Islet precursor cell (in vitro differentiated cells): ENCODE measurements at regions not wholly inside any gene's neighbourhood (a gene's known extent, or its start where the extent isn't known, plus 50 kb on each side); places are given as distances from the start of the nearest gene placed in this dataset.

Experiments
- DNase-seq: peaks from one replicate; pipeline ENCODE4 v3.0.0-alpha.2; 2018

DNA sequence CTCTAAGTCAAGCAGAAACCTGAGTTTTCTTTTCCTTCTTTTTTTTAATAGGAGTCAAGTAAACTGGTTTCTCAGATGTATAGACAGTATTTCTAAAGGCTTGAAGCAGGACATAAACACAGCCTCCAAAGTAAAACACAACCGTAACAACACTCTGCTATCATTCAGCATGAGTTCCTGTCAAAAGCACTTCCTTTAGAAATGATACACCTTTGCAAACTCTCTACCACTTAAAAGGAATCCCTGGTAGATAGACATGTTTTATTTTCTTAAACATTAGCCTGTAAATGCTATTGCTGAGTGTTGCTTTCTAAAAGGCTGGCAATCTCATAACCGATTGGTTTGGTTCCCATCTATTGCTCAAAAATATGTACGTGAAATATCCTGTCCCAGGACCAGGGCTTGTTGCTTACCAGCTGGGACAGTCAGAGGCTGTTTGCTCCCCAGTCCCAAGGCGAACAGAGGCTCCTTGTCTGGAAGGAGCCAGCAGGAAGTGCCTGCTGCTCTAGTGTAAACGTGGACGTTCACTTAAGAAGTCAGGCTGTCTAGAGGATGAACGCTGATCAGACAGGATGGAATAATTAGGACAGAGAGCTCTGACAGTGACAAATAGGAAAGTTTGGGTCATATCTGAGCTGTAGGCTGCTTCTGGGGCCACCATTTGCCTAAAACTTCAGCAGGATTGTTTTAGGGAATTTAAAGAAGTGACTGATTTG, 173.9 kb upstream of the KLF3 start:
- peak; percentile 92 for DNase-seq

GRCh38 chr4:38490753-38491446, 173.1 kb upstream of the KLF3 start:
- no peak for DNase-seq

DNA sequence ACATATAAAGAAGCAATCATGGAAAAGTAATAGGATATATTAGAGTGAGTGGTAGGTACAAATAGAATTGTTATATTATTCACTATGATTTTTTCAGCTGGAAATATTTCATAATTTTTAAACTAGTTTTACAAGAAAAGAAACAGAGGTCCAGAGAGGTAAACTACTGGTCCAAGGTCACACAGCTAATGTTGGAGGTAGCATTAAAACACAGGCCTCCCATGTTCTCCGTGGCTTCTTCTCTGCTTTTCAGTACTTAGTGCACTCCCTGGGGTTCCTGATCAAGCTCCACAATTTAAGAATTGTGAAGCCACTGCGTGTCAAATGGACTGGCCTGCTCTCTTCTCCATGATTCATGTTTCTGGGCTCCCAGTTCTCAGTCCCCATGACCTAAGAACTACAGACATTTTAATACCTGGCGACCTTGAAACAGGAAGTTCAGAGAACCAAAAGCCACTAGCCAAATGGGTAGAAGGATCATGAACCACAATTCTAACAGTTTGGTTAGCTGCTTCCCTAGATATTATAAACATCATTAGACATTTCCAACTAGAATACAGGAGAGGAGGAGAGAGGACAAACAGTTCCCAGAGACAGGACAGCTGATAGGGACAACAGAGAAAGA, 172.0 kb upstream of the KLF3 start:
- no peak for DNase-seq

- DNase-seq, result no peak
Measured at GRCh38 chr4:38493066-38493465, 170.9 kb upstream of the KLF3 start.

DNA sequence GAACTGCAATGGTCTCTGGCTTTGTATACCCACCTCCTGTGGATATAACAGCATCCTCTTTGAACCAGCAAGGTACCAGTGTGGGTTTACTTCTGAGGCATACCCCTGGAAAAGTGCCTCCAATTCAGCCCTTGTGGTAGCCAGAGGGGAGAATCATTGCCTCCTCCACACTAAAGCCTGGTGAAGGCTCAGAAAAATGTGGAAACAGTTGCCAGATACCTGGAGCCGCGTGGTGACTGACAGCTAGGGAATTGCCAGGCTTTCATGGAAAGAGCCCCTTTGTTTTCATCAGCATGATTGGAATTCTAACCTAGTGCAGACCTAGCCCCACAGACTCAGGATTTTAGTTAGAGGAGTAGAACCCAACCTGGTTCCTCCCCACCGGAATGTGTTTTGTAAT, 168.6 kb upstream of the KLF3 start:
- peak; percentile 92 for DNase-seq

DNA sequence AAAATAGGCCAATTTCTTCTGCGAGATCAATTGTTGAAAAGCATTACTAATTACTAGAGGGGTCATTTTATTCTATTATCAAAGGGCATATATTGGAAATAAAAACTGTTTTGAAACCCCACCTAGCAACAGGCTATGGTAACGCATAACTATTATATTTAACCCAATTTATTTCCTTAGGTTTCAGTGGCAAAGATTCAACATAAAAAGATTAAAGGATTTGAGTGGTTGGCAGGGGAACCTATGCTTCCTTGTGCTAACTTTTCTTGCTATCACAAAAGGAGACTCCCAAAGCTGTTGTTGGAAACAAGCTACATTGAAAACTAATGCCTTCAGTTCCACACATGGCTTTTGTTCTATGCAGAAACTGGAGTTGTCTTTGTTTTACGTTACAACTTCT, 166.9 kb upstream of the KLF3 start:
- DNase-seq, result no peak

- no peak for DNase-seq
Measured at GRCh38 chr4:38499101-38499500, 164.9 kb upstream of the KLF3 start.

DNA sequence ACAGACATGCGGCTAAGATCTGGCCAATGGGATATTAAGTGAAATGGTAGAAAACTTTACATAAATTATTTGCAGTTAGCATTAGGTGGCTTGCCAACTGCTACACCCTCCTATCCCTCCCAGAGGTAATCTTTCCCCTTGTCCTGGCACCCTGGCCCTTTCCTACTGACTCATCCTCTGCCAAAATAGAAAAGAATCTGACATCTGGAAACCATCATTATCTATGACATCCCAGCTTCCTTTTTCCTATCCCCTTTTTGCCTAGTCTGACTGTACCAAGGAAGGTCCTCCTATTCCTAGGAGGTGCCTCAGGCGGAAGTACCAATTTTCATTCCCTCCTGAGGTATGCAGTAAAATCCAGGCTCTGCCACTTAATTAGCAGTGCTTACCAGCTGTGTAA, 163.6 kb upstream of the KLF3 start:
- peak; percentile 58 for DNase-seq

- no peak for DNase-seq
Measured at GRCh38 chr4:38501698-38502097, 162.3 kb upstream of the KLF3 start.

DNA sequence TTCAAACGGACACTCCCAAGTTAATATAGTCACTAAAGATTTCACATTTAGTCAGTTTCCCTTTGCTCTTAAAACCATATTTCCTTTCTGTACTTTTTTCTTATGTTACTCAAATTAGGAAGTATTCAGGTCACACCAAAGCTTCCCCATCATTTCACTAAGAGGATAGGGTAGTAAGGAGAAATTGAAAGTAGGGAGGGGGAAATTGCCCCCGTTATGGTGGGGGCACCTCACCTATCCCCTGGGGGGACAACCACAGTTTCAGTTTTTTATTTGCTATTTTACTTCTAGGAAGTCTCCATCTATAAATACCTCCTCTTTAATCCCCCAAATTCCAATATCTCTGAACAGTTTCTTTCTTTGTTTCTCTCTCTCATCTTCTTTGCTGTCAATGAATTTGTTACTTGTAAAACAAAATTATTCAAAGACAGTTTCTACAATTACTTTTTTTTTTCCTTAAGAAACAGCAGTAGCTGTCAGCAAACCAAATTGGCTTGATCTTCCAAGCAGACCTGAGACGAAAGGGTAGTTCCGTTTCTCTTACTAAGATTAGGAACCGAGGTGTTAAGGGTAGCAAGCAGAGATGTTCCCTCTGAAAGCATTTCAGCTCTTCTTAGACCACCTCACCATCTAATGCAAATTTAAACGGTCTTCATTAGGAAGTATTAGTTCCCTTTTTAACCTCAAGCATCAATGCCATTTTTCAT, 160.2 kb upstream of the KLF3 start:
- no peak for DNase-seq

DNA sequence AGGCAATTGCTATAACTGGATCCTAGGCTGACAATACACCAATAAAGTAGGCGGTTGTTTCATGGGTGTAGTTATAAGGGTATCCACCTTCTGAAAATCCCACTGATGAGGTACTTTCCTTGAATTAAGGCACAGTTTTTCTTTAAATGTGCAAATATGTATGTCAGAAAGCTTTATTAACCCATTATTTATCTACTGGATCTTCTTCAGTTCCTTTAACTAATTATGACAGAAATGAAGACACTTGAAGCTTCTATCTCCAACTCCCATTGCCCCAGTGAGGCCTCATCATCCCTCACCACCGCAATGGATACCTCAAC, 159.6 kb upstream of the KLF3 start:
- no peak for DNase-seq

- no peak for DNase-seq
Measured at GRCh38 chr4:38509551-38509950, 154.4 kb upstream of the KLF3 start.

- no peak for DNase-seq
Measured at GRCh38 chr4:38510201-38510600, 153.8 kb upstream of the KLF3 start.

GRCh38 chr4:38511702-38512101, 152.3 kb upstream of the KLF3 start:
- DNase-seq, result no peak

GRCh38 chr4:38512840-38513239, 151.2 kb upstream of the KLF3 start:
- no peak for DNase-seq

DNA sequence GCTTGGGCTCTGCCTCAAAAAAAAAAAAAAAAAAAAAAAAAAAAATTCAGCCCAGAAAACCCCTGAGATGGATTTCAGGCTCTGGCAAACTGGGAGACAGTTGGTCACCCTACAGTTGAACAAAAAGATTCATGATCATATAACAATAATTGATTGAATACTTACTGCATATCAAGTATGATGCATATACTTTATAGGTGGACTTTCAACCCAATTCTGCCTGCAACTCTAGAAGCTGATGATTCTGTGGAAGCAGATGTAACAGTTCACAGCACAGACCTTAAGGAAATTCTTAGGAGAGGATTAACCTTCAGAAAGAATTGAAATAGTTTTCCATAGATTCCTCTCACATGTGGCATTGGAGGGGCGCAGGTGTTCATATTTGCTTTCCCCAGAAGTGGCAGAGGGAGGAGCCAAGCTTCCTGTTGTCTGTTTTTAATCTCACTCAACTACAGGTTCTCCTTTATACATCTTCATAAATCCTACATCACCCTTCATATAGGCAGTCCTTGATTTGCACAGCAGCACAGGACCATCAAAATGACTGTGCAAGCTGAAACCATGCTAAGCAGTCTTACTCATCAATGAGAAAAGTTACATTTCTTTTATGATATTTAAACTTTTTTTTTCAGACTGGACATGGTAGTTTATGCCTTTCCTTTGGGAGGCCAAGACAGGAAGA, 149.4 kb upstream of the KLF3 start:
- no peak for DNase-seq

- DNase-seq, result no peak
Measured at GRCh38 chr4:38516190-38516589, 147.8 kb upstream of the KLF3 start.

DNA sequence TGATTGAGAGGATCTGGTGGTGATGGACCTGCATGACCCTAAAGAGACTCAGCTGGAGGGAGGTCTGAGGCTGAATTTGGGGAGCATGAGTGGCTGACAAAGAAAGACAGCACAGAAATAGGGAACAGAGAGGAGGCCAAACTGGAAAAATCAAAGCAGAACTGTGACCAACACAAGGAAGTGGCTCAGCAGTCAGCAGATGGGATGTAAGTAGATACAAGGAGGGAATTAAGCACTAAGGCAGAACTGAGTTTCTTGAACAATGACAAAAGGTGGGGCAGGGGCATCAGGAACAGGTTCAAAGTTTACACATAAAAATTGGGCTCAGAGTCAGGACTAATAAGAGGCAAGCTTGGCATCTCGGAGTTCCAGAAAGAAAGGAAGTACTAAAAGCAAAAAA, 144.3 kb upstream of the KLF3 start:
- no peak for DNase-seq

DNA sequence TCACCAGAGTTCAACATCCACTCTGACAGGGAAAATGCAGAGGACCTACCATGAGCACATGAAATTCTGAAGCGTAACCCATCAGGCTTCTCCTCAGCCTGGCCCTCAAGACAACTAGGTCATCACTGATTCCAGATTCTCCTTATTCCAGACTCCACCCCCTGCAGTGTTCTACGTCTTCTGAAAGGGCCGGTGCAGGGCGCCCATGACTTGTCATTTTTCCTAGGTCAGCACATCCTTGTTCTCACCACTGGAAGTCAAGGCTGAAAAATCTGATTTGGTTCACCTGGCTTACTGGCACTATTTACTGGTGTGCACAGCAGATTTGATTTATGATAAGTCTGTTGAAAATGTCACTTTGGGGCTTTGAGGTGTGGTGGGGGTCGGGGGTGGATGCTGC, 140.9 kb upstream of the KLF3 start:
- no peak for DNase-seq

- DNase-seq, result no peak
Measured at GRCh38 chr4:38523524-38524448, 140.2 kb upstream of the KLF3 start.

GRCh38 chr4:38526412-38526811, 137.6 kb upstream of the KLF3 start:
- DNase-seq, result no peak
